Natural killer cell (primary cell): ENCODE measurements at regions not wholly inside any gene's neighbourhood (a gene's known extent, or its start where the extent isn't known, plus 50 kb on each side); places are given as distances from the start of the nearest gene placed in this dataset.

Source experiments
- ATAC-seq, 3 donors: fragments of 150-1000 bp in 2 of 3; fragments of 200-7000 bp in 1 of 3; cut with Tn5 transposase; 1 replicate in 1 of 3; 2 replicates in 2 of 3; pipeline ENCODE4 v1.10.0; 2021; ENCODE audit warnings: mild to moderate bottlenecking in 2 of 3, moderate library complexity in 2 of 3
- DNase-seq, 2 donors: peaks; one replicate each; pipeline versions ENCODE4 v3.0.0 to v3.0.0-alpha.2; 2013 to 2021; ENCODE audit warnings: mixed read lengths in 1 of 2
- H3K27ac ChIP-seq: one replicate; pipeline ENCODE4 v1.5.1; 2013; ENCODE audit warnings: mild to moderate bottlenecking, low read length
- H3K27me3 ChIP-seq: one replicate; pipeline ENCODE4 v1.6.1; 2013; ENCODE audit warnings: low read length; ENCODE audit not compliant: control insufficient read depth, insufficient read depth
- H3K36me3 ChIP-seq: one replicate; pipeline ENCODE4 v1.6.1; 2013; ENCODE audit warnings: low read length; ENCODE audit not compliant: control insufficient read depth, insufficient read depth
- H3K4me1 ChIP-seq: one replicate; pipeline ENCODE4 v1.6.1; 2013; ENCODE audit warnings: low read length; ENCODE audit not compliant: control insufficient read depth, insufficient read depth
- H3K4me3 ChIP-seq: one replicate; pipeline ENCODE4 v1.5.1; 2013; ENCODE audit warnings: low read length
- H3K9me3 ChIP-seq: one replicate; pipeline ENCODE4 v1.6.1; 2013; ENCODE audit warnings: low read length; ENCODE audit not compliant: control insufficient read depth, insufficient read depth
- H3K27ac Mint-ChIP-seq, 2 donors: one replicate each; pipeline ENCODE4 v1.8.0; 2022; ENCODE audit warnings: mild to moderate bottlenecking in 2 of 2, mixed read lengths in 2 of 2, moderate library complexity in 1 of 2
- H3K27me3 Mint-ChIP-seq, 2 donors: one replicate each; pipeline ENCODE4 v1.8.0; 2022; ENCODE audit warnings: low read depth in 2 of 2, mixed read lengths in 2 of 2
- H3K36me3 Mint-ChIP-seq: one replicate; pipeline ENCODE4 v1.8.0; 2022; ENCODE audit warnings: mixed read lengths
- H3K4me1 Mint-ChIP-seq, 2 donors: one replicate each; pipeline ENCODE4 v1.8.0; 2022; ENCODE audit warnings: mixed read lengths in 2 of 2
- H3K4me3 Mint-ChIP-seq: one replicate; pipeline ENCODE4 v1.8.0; 2022; ENCODE audit warnings: mild to moderate bottlenecking, moderate library complexity, mixed read lengths
- H3K9me3 Mint-ChIP-seq, 2 donors: one replicate each; pipeline ENCODE4 v1.8.0; 2022; ENCODE audit warnings: mixed read lengths in 2 of 2
- CTCF ChIP-seq: fragments of 200-600 bp; IDR thresholded peaks from one replicate; pipeline ENCODE4 v1.8.0; 2022; ENCODE audit warnings: antibody characterized with exemption
- WGBS: methylation state at CpG from one replicate; pipeline ENCODE4 v1.1.7; 2013; ENCODE audit warnings: missing lambda C conversion rate; ENCODE audit not compliant: insufficient coverage; 5-methylcytosine and 5-hydroxymethylcytosine counted together
- intact Hi-C: fragments of 100-400 bp; cut with micrococcal nuclease; formaldehyde crosslinking; loops from one replicate; pipeline ENCODE4 v1.14.2; 2022

- Histone ChIP-seq H3K4me3 (no peak overlapping the region), H3K9me3 (no peaks in the 10 kb centered on the region), H3K4me1 (no peaks in the 10 kb centered on the region), H3K36me3 (no peaks in the 10 kb centered on the region), H3K27ac (no peak overlapping the region), H3K27me3 (peaks cover 5% of the 10 kb centered on the region)
- Mint-ChIP-seq H3K4me1 (no peaks in the 10 kb centered on the region), H3K9me3 (no peaks in the 10 kb centered on the region), H3K27ac (no peak overlapping the region), H3K27me3 (peaks cover 28 to 35% of the 10 kb centered on the region in 2 donors), H3K36me3 (no peaks in the 10 kb centered on the region), H3K4me3 (no peak overlapping the region)
- DNase-seq (no peak), ATAC-seq (no peak)
- intact Hi-C loops = no loop called here
- 58% methylated on average over 23 of the region's 23 CpGs for WGBS
- TF ChIP-seq CTCF = no peak
These were observed 136.3 kb upstream of the PRR20G start for GRCh38 chr3:127423856-127424765.

GRCh38 chr3:127422663-127423375, 135.0 kb upstream of the PRR20G start:
- no peaks in the 10 kb centered on the region for H3K36me3 ChIP-seq
- 58% methylated on average over 26 of the region's 26 CpGs for WGBS
- DNase-seq (no peak), ATAC-seq (no peak)
- intact Hi-C loops = no loop called here
- peaks cover 8% of the 10 kb centered on the region for H3K27me3 ChIP-seq
- H3K9me3 ChIP-seq = no peaks in the 10 kb centered on the region
- no peak overlapping the region for H3K4me3 Mint-ChIP-seq
- H3K4me1 Mint-ChIP-seq = no peaks in the 10 kb centered on the region
- TF ChIP-seq CTCF = no peak
- no peak overlapping the region for H3K27ac ChIP-seq
- H3K4me1 ChIP-seq = no peaks in the 10 kb centered on the region
- H3K4me3 ChIP-seq = no peak overlapping the region
- H3K9me3 Mint-ChIP-seq = no peaks in the 10 kb centered on the region
- H3K27ac Mint-ChIP-seq = no peak overlapping the region
- H3K36me3 Mint-ChIP-seq = no peaks in the 10 kb centered on the region
- H3K27me3 Mint-ChIP-seq = peaks cover 29 to 35% of the 10 kb centered on the region in 2 donors

GRCh38 chr3:127421943-127422662, 134.3 kb upstream of the PRR20G start:
- Mint-ChIP-seq H3K9me3 (no peaks in the 10 kb centered on the region), H3K27ac (no peak overlapping the region), H3K36me3 (no peaks in the 10 kb centered on the region), H3K4me3 (no peak overlapping the region), H3K27me3 (peaks cover 29 to 35% of the 10 kb centered on the region in 2 donors), H3K4me1 (no peaks in the 10 kb centered on the region)
- 81% methylated on average over 10 of the region's 10 CpGs for WGBS
- H3K9me3 ChIP-seq = no peaks in the 10 kb centered on the region
- no peak for ATAC-seq
- H3K36me3 ChIP-seq = no peaks in the 10 kb centered on the region
- H3K4me3 ChIP-seq = no peak overlapping the region
- H3K27ac ChIP-seq = no peak overlapping the region
- DNase-seq = no peak
- intact Hi-C loops = no loop called here
- peaks cover 10% of the 10 kb centered on the region for H3K27me3 ChIP-seq
- H3K4me1 ChIP-seq = no peaks in the 10 kb centered on the region
- no peak for TF ChIP-seq CTCF
